ENCODE measurements at regions not wholly inside any gene's neighbourhood (a gene's known extent, or its start where the extent isn't known, plus 50 kb on each side); places are given as distances from the start of the nearest gene placed in this dataset.
"Not testable (repeated sequence)": the region's sequence is repeated elsewhere in the genome, so short reads cannot be mapped to it uniquely, and the experiment has no call there.

- H3K4me3 Mint-ChIP-seq; POLR2A ChIA-PET; H3K27ac Mint-ChIP-seq; DNase-seq; H3K27me3 Mint-ChIP-seq; H3K36me3 Mint-ChIP-seq (ENCODE audit: low read depth); CTCF ChIA-PET; intact Hi-C loops (cut with micrococcal nuclease); H3K9me3 Mint-ChIP-seq; ATAC-seq (ENCODE audit: low read depth); H3K4me1 Mint-ChIP-seq: not testable (repeated sequence)
Observed at GRCh38 chrX:123788193-123788592, 55.3 kb upstream of the THOC2 start.

GRCh38 chrX:123788744-123789143, 55.9 kb upstream of the THOC2 start:
- ATAC-seq (ENCODE audit: low read depth) (no peak), DNase-seq (no peak)
- peaks cover 8% of the 10 kb centered on the region for H3K4me1 Mint-ChIP-seq
- no peak overlapping the region for H3K27ac Mint-ChIP-seq
- H3K9me3 Mint-ChIP-seq = no peaks in the 10 kb centered on the region
- CTCF ChIA-PET = no interaction called here
- TF ChIP-seq CTCF (IDR thresholded peaks at IDR 0.05) = no peak
- H3K27me3 Mint-ChIP-seq = no peaks in the 10 kb centered on the region
- H3K36me3 Mint-ChIP-seq (ENCODE audit: low read depth) = no peaks in the 10 kb centered on the region
- intact Hi-C loops (cut with micrococcal nuclease) = no loop called here
- H3K4me3 Mint-ChIP-seq = no peak overlapping the region
- POLR2A ChIA-PET = no interaction called here

- no peaks in the 10 kb centered on the region for H3K36me3 Mint-ChIP-seq (ENCODE audit: low read depth)
- no peak for DNase-seq
- ChIA-PET POLR2A (no interaction called here), CTCF (no interaction called here)
- intact Hi-C loops (cut with micrococcal nuclease) = no loop called here
- no peak for ATAC-seq (ENCODE audit: low read depth)
- no peaks in the 10 kb centered on the region for H3K4me1 Mint-ChIP-seq
- no peak overlapping the region for H3K27ac Mint-ChIP-seq
- no peak overlapping the region for H3K4me3 Mint-ChIP-seq
- no peaks in the 10 kb centered on the region for H3K9me3 Mint-ChIP-seq
- H3K27me3 Mint-ChIP-seq = no peaks in the 10 kb centered on the region
- TF ChIP-seq CTCF (IDR thresholded peaks at IDR 0.05) = no peak
Observed at GRCh38 chrX:123797543-123798447, 62.1 kb upstream of the XIAP start.

- ATAC-seq (ENCODE audit: low read depth); intact Hi-C loops (cut with micrococcal nuclease); H3K9me3 Mint-ChIP-seq; H3K4me3 Mint-ChIP-seq; DNase-seq; H3K36me3 Mint-ChIP-seq (ENCODE audit: low read depth); H3K4me1 Mint-ChIP-seq; H3K27me3 Mint-ChIP-seq; H3K27ac Mint-ChIP-seq: not testable (repeated sequence)
- ChIA-PET CTCF (interaction anchor here (1.1 kb wide), 1 partner anchor 21 kb away, joined by 3 read pairs; no protein-coding TSS in a partner anchor), POLR2A (interaction anchor here (0.7 kb wide), 1 partner anchor 14 kb away, joined by 3 read pairs; no protein-coding TSS in a partner anchor)
Observed at GRCh38 chrX:123798706-123799430, 61.0 kb upstream of the XIAP start.

GRCh38 chrX:123801901-123802300, 58.0 kb upstream of the XIAP start:
- intact Hi-C loops (cut with micrococcal nuclease) = no loop called here
- peaks cover 5% of the 10 kb centered on the region for H3K4me1 Mint-ChIP-seq
- H3K9me3 Mint-ChIP-seq = no peaks in the 10 kb centered on the region

More at GRCh38 chrX:123801901-123802300, 58.0 kb upstream of the XIAP start:
- no peak for DNase-seq
- no peaks in the 10 kb centered on the region for H3K27me3 Mint-ChIP-seq
- no peak for TF ChIP-seq CTCF (IDR thresholded peaks at IDR 0.05)
- no peaks in the 10 kb centered on the region for H3K36me3 Mint-ChIP-seq (ENCODE audit: low read depth)
- ChIA-PET POLR2A (interaction anchor here (0.7 kb wide), 1 partner anchor 231 kb away, joined by 3 read pairs; no protein-coding TSS in a partner anchor), CTCF (no interaction called here)
- H3K4me3 Mint-ChIP-seq = no peak overlapping the region
- no peak overlapping the region for H3K27ac Mint-ChIP-seq
- ATAC-seq (ENCODE audit: low read depth) = no peak
